Heart left ventricle (tissue), 16 donors: ENCODE measurements at regions not wholly inside any gene's neighbourhood (a gene's known extent, or its start where the extent isn't known, plus 50 kb on each side); places are given as distances from the start of the nearest gene placed in this dataset.

Experiments
- ATAC-seq, 4 donors: fragments of 200-7000 bp; cut with Tn5 transposase; one replicate each; pipeline ENCODE4 v1.9.1; 2020 to 2022; ENCODE audit warnings: moderate library complexity in 4 of 4, mild to moderate bottlenecking in 3 of 4, moderate number of reproducible peaks in 1 of 4
- DNase-seq, 5 donors: peaks; one replicate each; pipeline ENCODE4 v3.0.0-alpha.2; 2020
- H3K27ac ChIP-seq, 12 donors: fragments of 200-600 bp; sonication (generic) in 4 of 12; one replicate each; pipeline versions ENCODE4 v1.5.0 to v1.8.0; 2016 to 2022; ENCODE audit warnings: mild to moderate bottlenecking in 2 of 12
- H3K27me3 ChIP-seq, 9 donors: fragments of 200-600 bp; sonication (generic) in 2 of 9; one replicate each; pipeline versions ENCODE4 v1.5.1 to v1.8.0; 2016 to 2022; ENCODE audit warnings: mild to moderate bottlenecking in 3 of 9
- H3K36me3 ChIP-seq, 9 donors: fragments of 200-600 bp; sonication (generic) in 2 of 9; one replicate each; pipeline versions ENCODE4 v1.5.0 to v1.8.0; 2018 to 2022; ENCODE audit warnings: mild to moderate bottlenecking in 2 of 9
- H3K4me1 ChIP-seq, 12 donors: fragments of 200-600 bp; sonication (generic) in 4 of 12; one replicate each; pipeline versions ENCODE4 v1.5.0 to v1.8.0; 2016 to 2022; ENCODE audit warnings: mild to moderate bottlenecking in 3 of 12
- H3K4me3 ChIP-seq, 12 donors: fragments of 200-600 bp; sonication (generic) in 4 of 12; one replicate each; pipeline versions ENCODE4 v1.5.0 to v1.8.0; 2017 to 2022; ENCODE audit warnings: mild to moderate bottlenecking in 9 of 12, moderate library complexity in 4 of 12
- H3K9me3 ChIP-seq, 12 donors: fragments of 200-600 bp; sonication (generic) in 4 of 12; one replicate each; pipeline versions ENCODE4 v1.5.0 to v1.8.0; 2016 to 2022; ENCODE audit warnings: mild to moderate bottlenecking in 1 of 12
- POLR2A ChIP-seq, 2 donors: fragments of 450-650 bp; IDR thresholded peaks; one replicate each; pipeline ENCODE4 v1.6.1; 2017; ENCODE audit warnings: antibody characterized with exemption in 2 of 2, mild to moderate bottlenecking in 2 of 2, moderate library complexity in 2 of 2
- WGBS, 4 donors: extraction: QIAGEN DNeasy Blood & Tissue Kit in 2 of 4; methylation state at CpG; one replicate each; pipeline versions ENCODE4 v1.1.5 to v1.1.7; 2013 to 2018; 5-methylcytosine and 5-hydroxymethylcytosine counted together
- intact Hi-C, 10 donors: fragments of 100-400 bp; cut with DNase I; formaldehyde crosslinking; loops; one replicate each; pipeline versions ENCODE4 v1.11.1 to v1.14.2; 2022
- TF ChIP-seq, protein P1 (sequence below), 12 donors: fragments of 200-600 bp; sonication (generic) in 4 of 12; IDR thresholded peaks; one replicate each; pipeline versions ENCODE4 v1.5.0 to v1.8.0; 2018 to 2022; ENCODE audit warnings: antibody characterized with exemption in 12 of 12, mild to moderate bottlenecking in 5 of 12
- donor health status: ischemic (EF 13 %, LVEDD 7.1; RV severe dilation, severe dysfunction).
- donor health status: healthy with polysubstance abuse.
- donor health status: DM: no; HTN: yes; CAD: no.
- donor health status: DM: no; HTN: no; CAD: no.
- donor health status: ischemic (EF 25% LVEDD 6.9; RV normal size, moderate dysfunction).
- donor health status: ischemic (EF 25% LVEDD 5.7; RV mildly dilated, moderate dysfunction).
- donor health status: healthy.
- donor health status: DM: yes; HTN: yes; CAD: no.
- donor health status: ischemic (EF 35%, LVEDD 5.7; RV mildly dilated, moderate dysfunction).
- donor health status: nonischemic (EF 11% LVEDD 7.7; RV severe dilation, severe dysfunction).
- donor health status: DM: yes; HTN: yes; CAD: no.
- donor health status: PGD.
- donor health status: ischemic (EF 29% LVEDD 5.4; RV normal size, mild dysfunction).
- donor health status: nonischemic (EF 23%, LVEDD 6.1; RV moderate dilation, normal function).

DNA sequence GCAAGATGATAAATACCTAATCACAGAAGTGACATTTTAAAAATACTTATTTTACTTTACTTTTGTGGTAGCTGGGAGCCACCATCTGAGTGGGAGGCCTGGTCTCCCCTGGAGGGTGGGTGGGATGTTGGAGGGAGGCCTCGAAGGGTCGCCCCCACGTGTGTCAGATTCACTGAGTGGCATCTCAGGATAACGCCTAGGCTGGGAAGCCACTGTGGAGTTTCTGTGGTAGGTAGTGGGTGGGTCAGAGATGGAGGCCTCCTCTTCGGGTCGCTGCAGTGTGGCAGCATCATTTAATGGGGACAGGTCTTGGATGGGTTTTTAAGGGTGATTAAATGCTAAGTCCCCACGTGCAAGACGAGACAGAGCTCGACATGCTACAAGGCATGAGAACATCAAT, 1154.8 kb upstream of the CDH18 start:
- H3K27me3 ChIP-seq: no peaks in the 10 kb centered on the region
- no peaks in the 10 kb centered on the region for H3K4me1 ChIP-seq
- WGBS, 4 donors: 92 to 94% (median 93%) methylated on average over 9 of the region's 9 CpGs
- ATAC-seq (no peak), DNase-seq (no peak)
- H3K4me3 ChIP-seq: no peak overlapping the region
- H3K36me3 ChIP-seq: no peaks in the 10 kb centered on the region
- intact Hi-C loops: no loop called here
- H3K9me3 ChIP-seq: peaks cover 0 to 5% (median 0%) of the 10 kb centered on the region in 12 donors
- no peak overlapping the region for H3K27ac ChIP-seq
- TF ChIP-seq POLR2A (IDR thresholded peaks at IDR 0.05): no peak
- TF ChIP-seq, protein P1, sequence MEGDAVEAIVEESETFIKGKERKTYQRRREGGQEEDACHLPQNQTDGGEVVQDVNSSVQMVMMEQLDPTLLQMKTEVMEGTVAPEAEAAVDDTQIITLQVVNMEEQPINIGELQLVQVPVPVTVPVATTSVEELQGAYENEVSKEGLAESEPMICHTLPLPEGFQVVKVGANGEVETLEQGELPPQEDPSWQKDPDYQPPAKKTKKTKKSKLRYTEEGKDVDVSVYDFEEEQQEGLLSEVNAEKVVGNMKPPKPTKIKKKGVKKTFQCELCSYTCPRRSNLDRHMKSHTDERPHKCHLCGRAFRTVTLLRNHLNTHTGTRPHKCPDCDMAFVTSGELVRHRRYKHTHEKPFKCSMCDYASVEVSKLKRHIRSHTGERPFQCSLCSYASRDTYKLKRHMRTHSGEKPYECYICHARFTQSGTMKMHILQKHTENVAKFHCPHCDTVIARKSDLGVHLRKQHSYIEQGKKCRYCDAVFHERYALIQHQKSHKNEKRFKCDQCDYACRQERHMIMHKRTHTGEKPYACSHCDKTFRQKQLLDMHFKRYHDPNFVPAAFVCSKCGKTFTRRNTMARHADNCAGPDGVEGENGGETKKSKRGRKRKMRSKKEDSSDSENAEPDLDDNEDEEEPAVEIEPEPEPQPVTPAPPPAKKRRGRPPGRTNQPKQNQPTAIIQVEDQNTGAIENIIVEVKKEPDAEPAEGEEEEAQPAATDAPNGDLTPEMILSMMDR (IDR thresholded peaks at IDR 0.05): no peak

DNA sequence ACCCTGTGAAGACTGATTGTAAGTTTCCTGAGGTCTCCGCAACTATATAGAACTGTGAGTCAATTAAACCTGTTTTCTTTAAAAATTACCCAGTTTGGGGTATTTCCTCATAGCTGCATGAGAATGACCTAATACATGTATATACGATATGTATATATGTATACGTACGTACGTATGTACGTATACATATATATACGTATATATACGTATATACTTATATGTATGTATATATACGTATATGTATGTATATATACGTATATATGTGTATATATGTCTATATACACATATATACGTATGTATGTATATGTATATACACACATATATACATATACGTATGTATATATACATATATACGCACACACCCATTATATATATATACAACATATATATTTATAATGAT, 1153.0 kb upstream of the CDH18 start:
- 87 to 90% (median 89%) methylated on average over 13 of the region's 13 CpGs for WGBS, 4 donors
- no peak overlapping the region for H3K4me3 ChIP-seq
- TF ChIP-seq, protein P1 (IDR thresholded peaks at IDR 0.05): no peak
- no peak for TF ChIP-seq POLR2A (IDR thresholded peaks at IDR 0.05)
- no peaks in the 10 kb centered on the region for H3K4me1 ChIP-seq
- H3K36me3 ChIP-seq: no peaks in the 10 kb centered on the region
- intact Hi-C loops: no loop called here
- no peak overlapping the region for H3K27ac ChIP-seq
- no peaks in the 10 kb centered on the region for H3K27me3 ChIP-seq
- ATAC-seq (no peak), DNase-seq (no peak)
- no peaks in the 10 kb centered on the region for H3K9me3 ChIP-seq

DNA sequence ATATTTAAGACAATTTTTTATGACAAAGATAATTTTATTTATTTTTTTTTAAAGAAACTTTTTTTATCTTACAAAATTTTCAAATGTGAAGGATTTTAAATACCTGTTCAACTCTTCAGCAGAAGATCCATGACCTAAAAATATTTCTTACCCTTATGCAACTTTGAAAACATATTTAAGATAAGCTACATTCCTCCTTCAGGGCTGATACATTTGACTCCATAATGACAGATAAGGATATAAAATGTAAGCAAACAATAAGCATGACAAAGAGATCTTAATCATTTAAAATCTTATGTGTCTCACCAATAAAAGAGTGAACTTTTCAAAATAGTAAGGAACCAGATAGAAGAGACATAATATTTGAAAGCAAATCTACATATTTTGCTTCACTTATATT, 1138.2 kb upstream of the CDH18 start:
- ATAC-seq (no peak), DNase-seq (no peak)
- H3K27ac ChIP-seq: no peak overlapping the region
- no peaks in the 10 kb centered on the region for H3K27me3 ChIP-seq
- TF ChIP-seq, protein P1 (IDR thresholded peaks at IDR 0.05): no peak
- no peak for TF ChIP-seq POLR2A (IDR thresholded peaks at IDR 0.05)
- intact Hi-C loops: no loop called here
- no peaks in the 10 kb centered on the region for H3K9me3 ChIP-seq
- H3K36me3 ChIP-seq: no peaks in the 10 kb centered on the region
- no peaks in the 10 kb centered on the region for H3K4me1 ChIP-seq
- H3K4me3 ChIP-seq: no peak overlapping the region

DNA sequence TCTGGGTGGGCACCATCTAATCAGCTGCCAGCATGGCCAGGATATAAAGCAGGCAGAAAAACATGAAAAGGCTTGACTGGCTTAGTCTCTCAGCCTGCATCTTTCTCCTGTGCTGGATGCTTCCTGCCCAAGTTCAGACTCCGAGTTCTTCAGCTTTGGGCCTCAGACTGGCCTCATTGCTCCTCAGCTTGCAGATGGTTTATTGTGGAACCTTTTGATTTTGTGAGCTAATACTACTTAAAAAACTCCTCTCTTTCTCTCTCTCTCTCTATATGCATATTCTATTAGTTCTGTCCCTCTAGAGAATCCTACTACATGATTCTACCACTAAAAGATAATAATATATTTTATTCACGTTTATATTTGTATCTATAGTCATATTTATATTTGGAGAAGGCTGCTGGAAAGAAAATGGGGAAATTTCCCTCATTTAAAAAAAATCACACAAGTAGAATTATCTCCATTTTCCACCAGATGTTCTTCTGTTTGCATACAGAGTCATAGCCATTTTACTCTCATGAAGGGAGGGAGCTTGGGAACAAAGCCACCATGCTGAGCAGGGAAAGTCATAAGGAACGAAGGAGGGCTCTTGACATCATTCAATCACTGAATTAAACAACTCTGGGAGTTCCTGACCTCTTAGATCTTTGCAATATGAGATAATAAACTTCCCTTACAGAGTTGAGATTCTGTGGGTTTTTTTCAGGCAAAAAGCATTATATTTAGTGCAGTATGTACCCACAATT, 1137.4 kb upstream of the CDH18 start:
- TF ChIP-seq POLR2A (IDR thresholded peaks at IDR 0.05): no peak
- TF ChIP-seq, protein P1 (IDR thresholded peaks at IDR 0.05): no peak
- Histone ChIP-seq H3K27ac (no peak overlapping the region), H3K27me3 (no peaks in the 10 kb centered on the region), H3K36me3 (no peaks in the 10 kb centered on the region), H3K4me1 (no peaks in the 10 kb centered on the region), H3K9me3 (no peaks in the 10 kb centered on the region), H3K4me3 (no peak overlapping the region)
- intact Hi-C loops: no loop called here
- ATAC-seq (no peak), DNase-seq (no peak)
- 47 to 70% (median 60%) methylated on average over 3 of the region's 3 CpGs for WGBS, 4 donors
